ENCODE measurements at regions not wholly inside any gene's neighbourhood (a gene's known extent, or its start where the extent isn't known, plus 50 kb on each side); places are given as distances from the start of the nearest gene placed in this dataset.

GRCh38 chr18:67239826-67240225 lies 276.7 kb downstream of the DSEL start:
- no peak for DNase-seq (ENCODE audit: extremely low read depth, low read depth)
- H3K4me3 ChIP-seq (replicated peaks; ENCODE audit: low read depth, low read length), result no peak overlapping the region
- TF ChIP-seq CTCF (IDR thresholded peaks at IDR 0.05; ENCODE audit: low read depth, low read length, missing control alignments), result no peak

- TF ChIP-seq CTCF (IDR thresholded peaks at IDR 0.05; ENCODE audit: low read depth, low read length, missing control alignments), result no peak
- no peak overlapping the region for H3K4me3 ChIP-seq (replicated peaks; ENCODE audit: low read depth, low read length)
- DNase-seq (ENCODE audit: extremely low read depth, low read depth), result no peak
Measured at GRCh38 chr18:67232991-67233390, 283.5 kb downstream of the DSEL start.

GRCh38 chr18:67232406-67232805 lies 284.1 kb downstream of the DSEL start:
- no peak overlapping the region for H3K4me3 ChIP-seq (replicated peaks; ENCODE audit: low read depth, low read length)
- DNase-seq (ENCODE audit: extremely low read depth, low read depth), result no peak
- TF ChIP-seq CTCF (IDR thresholded peaks at IDR 0.05; ENCODE audit: low read depth, low read length, missing control alignments), result no peak

GRCh38 chr18:67222887-67223286 lies 293.6 kb downstream of the DSEL start:
- no peak for TF ChIP-seq CTCF (IDR thresholded peaks at IDR 0.05; ENCODE audit: low read depth, low read length, missing control alignments)
- no peak for DNase-seq (ENCODE audit: extremely low read depth, low read depth)
- no peak overlapping the region for H3K4me3 ChIP-seq (replicated peaks; ENCODE audit: low read depth, low read length)

- DNase-seq (ENCODE audit: extremely low read depth, low read depth), result no peak
- TF ChIP-seq CTCF (IDR thresholded peaks at IDR 0.05; ENCODE audit: low read depth, low read length, missing control alignments), result no peak
- H3K4me3 ChIP-seq (replicated peaks; ENCODE audit: low read depth, low read length), result no peak overlapping the region
Measured at GRCh38 chr18:67219821-67220220, 296.7 kb downstream of the DSEL start.

GRCh38 chr18:67218556-67218955 lies 298.0 kb downstream of the DSEL start:
- no peak for DNase-seq (ENCODE audit: extremely low read depth, low read depth)
- TF ChIP-seq CTCF (IDR thresholded peaks at IDR 0.05; ENCODE audit: low read depth, low read length, missing control alignments), result no peak
- no peak overlapping the region for H3K4me3 ChIP-seq (replicated peaks; ENCODE audit: low read depth, low read length)

GRCh38 chr18:67217551-67218166 lies 298.9 kb downstream of the DSEL start:
- TF ChIP-seq CTCF (IDR thresholded peaks at IDR 0.05; ENCODE audit: low read depth, low read length, missing control alignments), result peak; percentile 43
- peak; percentile 29 for DNase-seq (ENCODE audit: extremely low read depth, low read depth)
- no peak overlapping the region for H3K4me3 ChIP-seq (replicated peaks; ENCODE audit: low read depth, low read length)

All from HFF-Myc (cell line).